OCI-LY1 (cell line): ENCODE measurements at regions not wholly inside any gene's neighbourhood (a gene's known extent, or its start where the extent isn't known, plus 50 kb on each side); places are given as distances from the start of the nearest gene placed in this dataset.

Source experiments
- CTCF ChIP-seq: fragments of 200-600 bp; sonication (generic), shearing (Covaris generic); IDR thresholded peaks from 2 replicates; pipeline ENCODE4 v1.5.1; 2017; ENCODE audit warnings: mild to moderate bottlenecking, antibody characterized with exemption, low read length, moderate library complexity, mixed read lengths
- EZH2 ChIP-seq: fragments of 200-600 bp; sonication (generic), shearing (Covaris generic); IDR thresholded peaks from 2 replicates; pipeline ENCODE4 v1.8.0; 2017; ENCODE audit warnings: borderline replicate concordance, mixed run types, mild to moderate bottlenecking, antibody characterized with exemption, low read length, moderate library complexity, mixed read lengths

GRCh38 chr3:110234831-110235230 is 836.8 kb upstream of the NECTIN3 start:
- no peak for TF ChIP-seq CTCF
- TF ChIP-seq EZH2: no peak
